T-helper 1 cell (primary cell): ENCODE measurements at regions not wholly inside any gene's neighbourhood (a gene's known extent, or its start where the extent isn't known, plus 50 kb on each side); places are given as distances from the start of the nearest gene placed in this dataset.
"Not testable (repeated sequence)": the region's sequence is repeated elsewhere in the genome, so short reads cannot be mapped to it uniquely, and the experiment has no call there.

Source experiments
- DNase-seq, 5 donors: peaks; one replicate each; pipeline ENCODE4 v3.0.0-alpha.2; 2012 to 2020

DNA sequence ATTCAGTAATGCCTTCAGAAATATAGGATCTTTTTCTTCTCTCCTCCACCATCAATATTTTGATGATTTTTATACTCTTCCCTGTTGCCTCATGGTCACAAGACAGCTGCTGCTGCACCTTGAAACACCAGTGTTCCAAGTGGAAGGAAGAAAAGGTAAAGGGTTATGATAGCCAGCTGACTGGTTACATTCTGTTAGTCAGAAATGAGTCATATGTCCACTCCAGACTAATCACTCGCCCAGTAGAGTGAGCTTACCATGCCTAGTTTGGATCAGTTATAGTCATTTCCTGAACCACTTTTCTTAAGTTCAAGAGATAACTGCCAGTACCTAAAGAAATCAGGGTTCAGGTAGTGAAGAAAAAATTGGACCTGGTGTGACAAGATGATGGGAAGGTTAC lies 532.3 kb upstream of the SMIM31 start:
- no peak for DNase-seq

DNA sequence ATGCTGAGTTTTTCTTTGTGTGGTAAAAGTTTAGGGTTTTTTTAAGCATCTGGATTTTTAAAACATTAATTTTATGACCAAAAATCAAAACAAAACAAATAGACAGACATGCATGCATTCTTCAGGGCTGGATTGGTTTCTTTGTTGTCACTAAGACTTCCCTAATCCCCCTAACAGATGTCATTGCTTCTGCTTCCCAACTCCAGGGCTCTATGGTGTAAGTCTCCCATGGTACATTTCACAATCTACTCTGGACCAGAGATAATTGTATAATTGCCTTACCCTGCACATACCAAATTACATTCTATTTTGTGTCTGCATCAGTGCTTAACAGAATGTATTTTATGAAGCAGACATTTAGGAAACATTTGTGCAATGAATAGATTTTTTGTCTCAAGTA lies 529.1 kb upstream of the SMIM31 start:
- DNase-seq = no peak

- no peak for DNase-seq
These were observed 524.7 kb upstream of the SMIM31 start for GRCh38 chr4:164229255-164229654.

GRCh38 chr4:164239433-164239832 lies 514.5 kb upstream of the SMIM31 start:
- DNase-seq = no peak

GRCh38 chr4:164239976-164240375 lies 514.0 kb upstream of the SMIM31 start:
- DNase-seq = no peak

GRCh38 chr4:164251257-164251656 lies 502.7 kb upstream of the SMIM31 start:
- DNase-seq = no peak

DNA sequence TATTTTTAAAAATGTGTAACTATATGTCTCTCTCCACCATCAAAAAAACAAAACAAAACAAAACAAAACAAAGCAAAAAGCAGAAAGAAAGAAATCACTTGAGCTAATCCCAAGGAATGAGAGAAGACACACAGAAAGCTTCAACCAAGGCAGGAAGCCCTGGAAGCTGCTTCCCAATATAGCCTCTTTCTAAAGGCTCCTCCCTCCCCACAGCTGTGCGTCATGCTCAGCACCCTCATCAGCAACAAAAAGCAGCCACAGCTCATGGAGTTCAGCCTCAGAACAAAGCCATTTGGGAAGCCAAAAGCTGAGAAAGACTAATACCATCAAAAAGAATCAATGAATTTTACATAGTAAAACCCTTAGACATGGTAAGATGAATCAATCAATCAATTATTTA lies 501.6 kb upstream of the SMIM31 start:
- no peak for DNase-seq

- DNase-seq = no peak
These were observed 492.1 kb upstream of the SMIM31 start for GRCh38 chr4:164261831-164262230.

- not testable (repeated sequence) for DNase-seq
These were observed 491.4 kb upstream of the SMIM31 start for GRCh38 chr4:164262508-164262907.

DNA sequence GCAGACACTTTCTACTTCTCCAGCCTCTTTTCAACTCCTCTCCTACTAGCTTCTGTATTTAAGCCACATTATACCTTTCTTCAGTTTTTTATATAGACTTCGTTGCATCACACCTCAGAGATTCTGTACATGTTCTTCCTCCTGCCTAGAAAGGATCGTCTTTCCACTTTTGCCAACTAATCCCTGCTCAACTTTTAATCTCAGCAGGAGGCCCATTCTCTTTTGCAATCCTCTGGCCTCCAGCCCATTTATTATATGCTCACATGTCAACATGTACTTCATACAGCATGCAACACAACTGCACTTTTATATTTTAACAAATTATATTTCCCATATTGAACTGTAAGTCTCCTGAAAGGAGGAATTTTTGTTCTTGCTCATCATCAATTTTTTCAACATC lies 476.5 kb upstream of the SMIM31 start:
- DNase-seq = not testable (repeated sequence)

DNA sequence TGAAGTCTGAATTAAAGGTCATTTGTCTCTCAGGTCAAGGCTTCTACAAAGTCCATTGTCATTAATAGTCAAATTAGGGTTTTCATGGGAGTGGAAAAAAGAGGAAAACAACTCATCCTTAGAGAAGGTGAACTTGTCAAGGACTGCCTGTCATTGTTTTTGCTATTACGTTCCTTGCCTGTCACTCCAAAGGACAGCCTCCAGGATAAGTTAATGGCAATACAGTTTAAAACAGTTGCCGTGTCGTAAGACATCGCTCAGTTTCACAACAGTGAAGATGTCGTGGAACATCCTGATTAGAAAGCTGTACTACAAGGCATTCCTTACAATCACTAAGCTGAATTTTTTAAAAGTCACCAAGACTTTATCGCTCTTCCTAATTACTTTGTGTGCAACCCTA lies 466.8 kb upstream of the SMIM31 start:
- DNase-seq = no peak

GRCh38 chr4:164288578-164288977 lies 465.4 kb upstream of the SMIM31 start:
- no peak for DNase-seq

DNA sequence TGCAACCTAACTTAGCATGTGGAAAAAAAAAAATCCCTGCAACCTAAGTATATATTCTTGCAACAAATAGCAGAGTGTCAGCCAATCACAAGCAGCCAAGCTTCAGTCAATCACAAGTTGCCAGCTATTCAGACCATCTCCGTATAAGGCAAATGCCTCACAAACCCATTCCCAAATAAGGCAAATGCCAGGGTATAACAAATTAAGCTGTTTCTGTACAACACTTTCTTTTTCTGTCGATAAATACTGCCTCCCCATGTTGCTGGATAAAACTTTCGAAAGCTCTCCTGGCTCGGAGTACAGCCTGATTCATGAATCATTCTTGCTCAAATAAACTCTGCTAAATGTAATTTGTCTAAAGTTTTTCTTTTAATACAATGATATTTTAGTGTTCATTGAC lies 460.7 kb upstream of the SMIM31 start:
- DNase-seq = no peak

GRCh38 chr4:164293743-164294142 lies 460.2 kb upstream of the SMIM31 start:
- DNase-seq = no peak

DNA sequence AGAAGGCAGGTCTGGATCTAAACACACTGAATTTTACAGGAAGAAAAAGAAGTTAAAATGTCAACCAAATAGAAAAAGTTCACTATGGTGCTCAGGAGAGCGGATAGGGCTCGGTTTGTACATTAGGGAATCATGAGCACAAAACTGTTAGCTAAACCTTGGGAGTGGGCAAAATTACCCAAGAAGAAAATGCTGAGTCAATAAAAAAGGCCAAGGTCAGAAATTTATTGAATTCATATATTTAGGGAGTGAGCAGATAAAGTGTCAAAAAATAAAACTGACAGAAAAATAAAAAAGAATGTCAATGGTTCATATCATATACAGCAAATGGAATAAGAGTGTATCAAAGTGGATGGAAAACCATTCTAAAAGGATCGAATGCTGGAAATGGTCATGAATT lies 452.5 kb upstream of the SMIM31 start:
- DNase-seq = no peak

GRCh38 chr4:164304101-164304639 lies 449.8 kb upstream of the SMIM31 start:
- DNase-seq = no peak

DNA sequence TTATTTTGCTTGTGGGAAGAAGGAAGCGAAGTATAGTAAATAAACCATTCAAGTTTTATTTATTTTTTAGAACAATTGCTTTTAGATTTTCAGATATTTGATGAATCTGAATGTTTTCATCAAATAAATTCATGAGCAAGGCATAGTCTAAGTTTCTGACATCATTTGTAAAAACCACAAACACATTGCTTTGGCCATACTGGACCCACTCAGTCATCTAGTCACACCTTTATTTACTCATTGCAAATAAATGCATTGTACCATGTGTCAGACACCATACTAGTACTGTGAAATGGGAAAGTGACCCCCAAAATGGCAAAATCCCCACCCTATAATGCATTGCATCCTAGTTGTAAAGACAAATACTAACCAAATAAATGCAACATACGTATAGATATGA lies 449.1 kb upstream of the SMIM31 start:
- DNase-seq = no peak

- no peak for DNase-seq
These were observed 446.7 kb upstream of the SMIM31 start for GRCh38 chr4:164307262-164307661.

DNA sequence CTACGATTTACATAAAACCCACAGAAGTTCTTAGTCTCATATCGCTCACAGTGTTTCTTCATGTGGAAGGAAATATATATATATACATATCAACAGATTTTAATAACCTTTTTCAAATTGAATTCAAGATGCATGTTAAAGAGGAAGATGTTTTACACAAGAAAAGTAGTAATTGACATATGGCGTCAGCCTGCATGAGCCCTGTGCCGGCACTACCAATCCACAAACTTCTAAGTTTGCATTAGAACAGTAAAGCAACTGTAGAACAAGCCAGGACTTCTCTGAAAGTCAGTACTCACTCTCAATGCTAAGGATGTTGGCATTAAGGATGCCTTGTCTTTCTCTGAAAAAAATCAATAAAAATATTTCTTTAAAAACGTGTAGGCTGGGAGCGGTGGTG lies 441.3 kb upstream of the SMIM31 start:
- no peak for DNase-seq

DNA sequence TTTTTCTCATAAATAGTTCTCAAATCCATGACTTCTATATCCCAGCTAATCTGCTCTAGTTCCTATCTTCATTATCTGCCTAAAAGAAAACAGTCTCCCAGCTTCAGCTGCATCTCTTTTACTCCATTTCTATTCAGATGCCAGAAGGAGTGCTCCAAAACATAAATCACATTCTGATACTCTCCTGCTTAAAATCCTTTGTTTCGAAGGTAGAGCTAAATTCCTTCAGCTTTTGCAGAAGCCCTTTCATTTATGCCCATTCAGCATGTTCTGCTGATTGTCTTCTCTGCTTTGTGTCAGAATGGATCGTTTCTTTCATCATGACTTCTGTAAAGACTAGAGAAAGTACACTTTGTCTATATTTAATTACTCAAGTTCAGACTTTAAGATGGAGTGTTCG lies 440.1 kb upstream of the SMIM31 start:
- no peak for DNase-seq

DNA sequence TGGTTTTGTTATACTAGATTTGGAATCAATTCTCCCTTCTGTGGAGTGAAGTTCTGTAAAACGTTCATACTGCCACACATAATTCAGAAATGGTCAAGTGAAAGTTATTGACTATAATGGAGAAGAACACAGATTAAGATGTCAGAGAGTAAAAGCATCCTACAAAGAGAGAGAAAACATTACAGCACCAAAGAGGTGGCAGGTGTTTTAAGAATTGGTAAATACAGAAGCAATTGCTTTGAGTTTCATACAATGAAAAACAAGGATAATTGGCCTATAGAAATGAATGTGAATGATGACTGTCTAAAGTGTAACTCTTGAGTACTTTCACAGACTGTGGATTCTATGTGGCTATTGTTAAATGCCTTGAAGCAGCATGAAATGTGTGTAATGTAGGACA lies 435.6 kb upstream of the SMIM31 start:
- no peak for DNase-seq

GRCh38 chr4:164319688-164320087 lies 434.2 kb upstream of the SMIM31 start:
- DNase-seq = no peak

- DNase-seq = no peak
These were observed 433.1 kb upstream of the SMIM31 start for GRCh38 chr4:164320847-164321246.

- no peak for DNase-seq
These were observed 427.9 kb upstream of the SMIM31 start for GRCh38 chr4:164326056-164326455.

DNA sequence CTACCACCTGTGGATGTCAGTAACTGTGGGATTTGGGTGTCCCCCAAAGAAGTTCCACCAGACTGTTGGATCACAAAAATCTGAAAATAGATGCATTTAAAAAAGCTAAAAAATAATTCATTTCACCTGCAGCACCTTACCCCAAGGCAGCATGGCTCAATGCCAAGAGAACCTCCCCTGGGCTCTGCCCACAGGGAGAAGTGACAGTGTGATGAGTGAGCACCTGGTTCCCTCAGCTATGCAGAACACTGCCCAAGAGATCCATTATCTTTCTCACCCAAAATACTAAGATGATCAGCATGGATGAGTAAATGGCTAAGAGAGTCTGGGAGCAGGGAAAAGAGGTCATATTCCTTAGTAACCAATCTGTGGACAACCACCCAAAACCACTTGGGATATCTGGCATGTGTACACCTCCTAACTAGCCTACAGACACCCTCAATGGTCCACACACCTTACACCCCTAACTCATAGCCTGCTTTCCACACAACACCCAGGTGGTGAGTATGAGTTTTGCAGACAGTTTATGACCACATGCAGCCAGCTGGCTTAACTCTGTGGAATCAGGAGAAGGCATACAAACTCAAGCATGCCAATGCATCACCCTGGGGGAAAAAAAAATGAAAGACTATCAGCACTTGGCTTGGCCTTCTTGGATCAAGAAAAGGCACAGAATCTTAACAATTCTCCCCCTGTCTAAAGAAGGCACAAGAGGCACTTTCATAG lies 416.5 kb upstream of the SMIM31 start:
- no peak for DNase-seq
